ENCODE measurements at regions not wholly inside any gene's neighbourhood (a gene's known extent, or its start where the extent isn't known, plus 50 kb on each side); places are given as distances from the start of the nearest gene placed in this dataset.

DNA sequence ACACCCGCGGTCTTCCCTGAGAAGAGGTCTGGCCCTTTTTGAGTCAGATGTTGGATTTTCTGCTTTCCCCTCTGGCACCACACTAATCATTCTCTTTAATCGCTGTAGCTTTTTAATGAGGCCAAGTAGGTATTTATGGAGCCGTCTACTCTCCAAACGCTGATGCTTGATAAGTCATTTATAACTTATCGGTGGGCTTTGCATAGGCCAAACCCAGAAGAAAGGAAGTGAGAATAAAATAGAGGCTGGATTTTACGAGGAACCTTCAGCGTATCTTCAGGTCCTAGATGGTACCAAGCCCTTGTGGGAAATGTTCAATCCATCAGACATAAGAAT, 142.5 kb upstream of the CTAGE1 start:
- TF ChIP-seq, protein P1, sequence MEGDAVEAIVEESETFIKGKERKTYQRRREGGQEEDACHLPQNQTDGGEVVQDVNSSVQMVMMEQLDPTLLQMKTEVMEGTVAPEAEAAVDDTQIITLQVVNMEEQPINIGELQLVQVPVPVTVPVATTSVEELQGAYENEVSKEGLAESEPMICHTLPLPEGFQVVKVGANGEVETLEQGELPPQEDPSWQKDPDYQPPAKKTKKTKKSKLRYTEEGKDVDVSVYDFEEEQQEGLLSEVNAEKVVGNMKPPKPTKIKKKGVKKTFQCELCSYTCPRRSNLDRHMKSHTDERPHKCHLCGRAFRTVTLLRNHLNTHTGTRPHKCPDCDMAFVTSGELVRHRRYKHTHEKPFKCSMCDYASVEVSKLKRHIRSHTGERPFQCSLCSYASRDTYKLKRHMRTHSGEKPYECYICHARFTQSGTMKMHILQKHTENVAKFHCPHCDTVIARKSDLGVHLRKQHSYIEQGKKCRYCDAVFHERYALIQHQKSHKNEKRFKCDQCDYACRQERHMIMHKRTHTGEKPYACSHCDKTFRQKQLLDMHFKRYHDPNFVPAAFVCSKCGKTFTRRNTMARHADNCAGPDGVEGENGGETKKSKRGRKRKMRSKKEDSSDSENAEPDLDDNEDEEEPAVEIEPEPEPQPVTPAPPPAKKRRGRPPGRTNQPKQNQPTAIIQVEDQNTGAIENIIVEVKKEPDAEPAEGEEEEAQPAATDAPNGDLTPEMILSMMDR (IDR thresholded peaks at IDR 0.05) = no peak
- ATAC-seq (no peak), DNase-seq (no peak)
- Histone ChIP-seq H3K9me3 (no peaks in the 10 kb centered on the region), H3K4me3 (peak overlapping the region; percentile 43 to 48), H3K36me3 (no peaks in the 10 kb centered on the region), H3K4me1 (peaks cover 7 to 19% of the 10 kb centered on the region in 2 donors), H3K27me3 (peaks cover 0 to 49% of the 10 kb centered on the region in 2 donors), H3K27ac (peak overlapping the region; percentile 84 to 87)
- intact Hi-C loops (cut with DNase I) = loop anchor here in 1 of 2 donors (10.0 kb wide), 1 partner anchor 385 kb away; no protein-coding TSS in a partner anchor

DNA sequence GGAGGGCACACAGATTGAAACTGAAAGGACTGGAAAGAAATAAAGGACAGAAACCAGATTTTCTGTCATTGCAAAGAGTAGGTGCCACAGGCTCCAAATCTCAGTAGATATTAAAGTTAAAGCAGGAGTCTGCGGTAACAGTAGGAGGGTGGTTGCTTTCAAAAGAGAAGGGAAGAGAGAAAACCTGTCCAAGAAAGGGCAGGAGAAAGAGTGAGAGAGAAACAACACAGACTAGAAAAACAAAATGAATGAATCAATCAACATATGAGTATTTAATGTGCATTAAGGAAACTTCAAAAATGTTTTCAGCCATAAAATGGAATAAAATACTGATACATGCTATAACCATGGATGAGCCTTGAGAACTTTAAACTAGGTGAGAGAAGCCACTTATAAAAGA, 143.1 kb upstream of the CTAGE1 start:
- Histone ChIP-seq H3K27me3 (peaks cover 0 to 49% of the 10 kb centered on the region in 2 donors), H3K27ac (peak overlapping the region in 1 of 2 donors; percentile 87), H3K36me3 (no peaks in the 10 kb centered on the region), H3K4me3 (no peak overlapping the region), H3K9me3 (no peaks in the 10 kb centered on the region), H3K4me1 (peaks cover 7 to 19% of the 10 kb centered on the region in 2 donors)
- DNase-seq = no peak
- intact Hi-C loops (cut with DNase I) = loop anchor here in 1 of 2 donors (10.0 kb wide), 1 partner anchor 386 kb away; no protein-coding TSS in a partner anchor
- ATAC-seq = no peak
- TF ChIP-seq, protein P1 (IDR thresholded peaks at IDR 0.05) = no peak

DNA sequence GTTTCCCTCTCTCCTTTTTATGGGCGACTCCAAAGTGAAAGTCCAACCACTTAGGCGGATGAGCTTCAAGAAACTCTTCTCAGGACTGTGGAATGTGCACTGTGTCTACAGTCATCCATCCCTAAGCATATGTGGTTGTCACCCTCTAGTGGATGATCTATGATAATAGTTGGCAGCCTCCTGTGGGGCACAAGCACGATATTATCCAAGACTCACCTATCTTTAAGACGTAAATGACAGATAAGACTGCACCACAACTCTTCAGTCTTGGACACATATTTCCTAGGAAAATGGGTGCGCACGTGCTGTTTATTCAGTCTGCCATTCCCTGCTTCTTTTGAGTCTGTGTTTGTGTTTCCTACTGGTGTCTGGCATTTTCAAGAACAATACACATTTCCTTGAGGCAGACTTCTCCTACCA, 145.5 kb upstream of the CTAGE1 start:
- Histone ChIP-seq H3K4me3 (no peak overlapping the region), H3K36me3 (no peaks in the 10 kb centered on the region), H3K27me3 (peaks cover 0 to 38% of the 10 kb centered on the region in 2 donors), H3K4me1 (peaks cover 7 to 19% of the 10 kb centered on the region in 2 donors), H3K9me3 (no peaks in the 10 kb centered on the region), H3K27ac (peak overlapping the region in 1 of 2 donors; percentile 8)
- ATAC-seq (peak; percentile 84), DNase-seq (peak in 2 of 4 donors; percentile 74 to 85)
- TF ChIP-seq, protein P1 (IDR thresholded peaks at IDR 0.05) = peak; percentile 59 to 64
- intact Hi-C loops (cut with DNase I) = loop anchor here in 1 of 2 donors (10.0 kb wide), 1 partner anchor 388 kb away; no protein-coding TSS in a partner anchor

DNA sequence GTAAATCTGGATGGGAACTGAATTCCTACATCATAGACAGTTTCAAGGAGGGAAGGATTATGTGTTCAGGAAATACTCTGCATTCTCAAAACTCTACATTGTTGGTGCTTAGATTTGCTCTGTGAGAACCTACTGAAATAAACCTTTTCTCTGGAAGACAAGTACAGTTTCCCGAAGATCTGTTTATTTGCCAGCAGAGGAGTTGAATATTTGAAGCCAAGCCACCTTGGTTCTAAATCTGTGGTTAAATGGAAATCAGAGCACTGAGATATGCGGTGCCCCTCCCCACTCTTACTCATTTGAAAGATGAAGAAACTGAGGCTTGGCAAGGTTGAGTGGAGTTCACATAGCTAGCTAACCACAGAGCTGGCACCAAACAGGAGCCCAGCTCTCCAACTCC, 146.3 kb upstream of the CTAGE1 start:
- H3K27ac ChIP-seq = no peak overlapping the region
- no peaks in the 10 kb centered on the region for H3K36me3 ChIP-seq
- ATAC-seq = peak; percentile 3
- H3K27me3 ChIP-seq = peaks cover 0 to 29% of the 10 kb centered on the region in 2 donors
- H3K4me3 ChIP-seq = no peak overlapping the region
- H3K9me3 ChIP-seq = no peaks in the 10 kb centered on the region
- H3K4me1 ChIP-seq = peaks cover 7 to 19% of the 10 kb centered on the region in 2 donors
- TF ChIP-seq, protein P1 (IDR thresholded peaks at IDR 0.05) = no peak
- intact Hi-C loops (cut with DNase I) = loop anchor here in 1 of 2 donors (10.0 kb wide), 1 partner anchor 389 kb away; no protein-coding TSS in a partner anchor
- no peak for DNase-seq

DNA sequence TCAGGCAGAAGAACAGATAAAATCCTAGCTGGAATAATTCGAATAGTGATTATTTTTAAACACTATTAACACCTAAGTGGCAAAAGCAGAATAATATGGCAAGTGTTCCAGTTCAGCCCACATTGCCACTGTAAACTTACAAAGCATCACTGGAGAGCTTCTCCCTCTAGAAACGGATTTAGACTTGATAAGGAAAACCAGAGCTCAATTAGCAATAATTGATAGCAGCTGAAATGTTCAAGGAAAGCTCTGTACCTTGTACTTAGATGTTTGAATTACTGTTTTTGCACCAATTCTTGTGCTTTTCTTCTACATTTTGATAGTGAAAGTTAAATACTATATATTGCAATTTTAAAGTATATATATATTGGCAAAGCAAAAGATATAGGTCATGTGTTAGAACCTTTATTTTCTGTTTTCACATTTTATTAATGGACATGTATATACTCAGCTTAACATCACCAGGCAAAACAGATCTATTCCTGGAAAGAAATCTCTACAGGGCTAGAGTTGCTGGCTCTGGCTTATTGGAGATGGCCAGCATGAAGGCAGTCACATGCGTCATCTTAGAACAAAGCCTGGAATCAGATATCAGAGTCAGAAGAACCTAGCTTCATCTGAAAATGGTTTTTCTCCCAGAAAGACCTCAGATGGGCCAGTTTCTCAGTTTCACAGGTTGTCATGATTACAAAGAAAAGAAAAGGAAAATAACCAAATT, 149.1 kb upstream of the CTAGE1 start:
- no peaks in the 10 kb centered on the region for H3K9me3 ChIP-seq
- TF ChIP-seq, protein P1 (IDR thresholded peaks at IDR 0.05) = no peak
- H3K36me3 ChIP-seq = no peaks in the 10 kb centered on the region
- intact Hi-C loops (cut with DNase I) = loop anchor here in 1 of 2 donors (10.0 kb wide), 1 partner anchor 392 kb away; no protein-coding TSS in a partner anchor
- H3K4me3 ChIP-seq = no peak overlapping the region
- ATAC-seq = no peak
- peaks cover 0 to 3% of the 10 kb centered on the region in 2 donors for H3K27me3 ChIP-seq
- DNase-seq = no peak
- peaks cover 0 to 8% of the 10 kb centered on the region in 2 donors for H3K4me1 ChIP-seq
- no peak overlapping the region for H3K27ac ChIP-seq
